GM23248 (cell line): ENCODE measurements at regions not wholly inside any gene's neighbourhood (a gene's known extent, or its start where the extent isn't known, plus 50 kb on each side); places are given as distances from the start of the nearest gene placed in this dataset.

Experiments
- EZH2 ChIP-seq: fragments of 200-600 bp; sonication (generic); IDR thresholded peaks from 2 replicates; pipeline ENCODE4 v1.6.1; 2018; ENCODE audit warnings: antibody characterized with exemption, mild to moderate bottlenecking; ENCODE audit not compliant: insufficient read depth, poor library complexity, severe bottlenecking
- EZH2phosphoT487 ChIP-seq: fragments of 200-600 bp; sonication (generic); IDR thresholded peaks from 2 replicates; pipeline ENCODE4 v1.6.1; 2018; ENCODE audit warnings: antibody characterized with exemption, moderate library complexity, mild to moderate bottlenecking, low read depth; ENCODE audit not compliant: insufficient read depth

GRCh38 chr6:125618629-125619028 is 130.8 kb upstream of the HEY2 start:
- TF ChIP-seq EZH2: no peak
- TF ChIP-seq EZH2phosphoT487: no peak
